ENCODE measurements at regions not wholly inside any gene's neighbourhood (a gene's known extent, or its start where the extent isn't known, plus 50 kb on each side); places are given as distances from the start of the nearest gene placed in this dataset.

GRCh38 chr1:232271991-232272589 is 357.8 kb downstream of the SIPA1L2 start:
- DNase-seq: no peak

GRCh38 chr1:232271299-232271698 is 358.6 kb downstream of the SIPA1L2 start:
- no peak for DNase-seq

- DNase-seq: no peak
Measured at GRCh38 chr1:232269988-232270387, 359.9 kb downstream of the SIPA1L2 start.

- DNase-seq: no peak
Measured at GRCh38 chr1:232267837-232268598, 361.9 kb downstream of the SIPA1L2 start.

GRCh38 chr1:232267092-232267836 is 362.7 kb downstream of the SIPA1L2 start:
- no peak for DNase-seq

GRCh38 chr1:232263452-232263851 is 366.5 kb downstream of the SIPA1L2 start:
- no peak for DNase-seq

- no peak for DNase-seq
Measured at GRCh38 chr1:232262991-232263390, 366.9 kb downstream of the SIPA1L2 start.

- DNase-seq: no peak
Measured at GRCh38 chr1:232260861-232261260, 369.1 kb downstream of the SIPA1L2 start.

- DNase-seq: no peak
Measured at GRCh38 chr1:232260045-232260444, 369.9 kb downstream of the SIPA1L2 start.

- DNase-seq: no peak
Measured at GRCh38 chr1:232259333-232259732, 370.6 kb downstream of the SIPA1L2 start.

GRCh38 chr1:232252546-232253118 is 377.3 kb downstream of the SIPA1L2 start:
- DNase-seq: no peak

- DNase-seq: no peak
Measured at GRCh38 chr1:232250838-232251237, 379.1 kb downstream of the SIPA1L2 start.

GRCh38 chr1:232249861-232250777 is 379.8 kb downstream of the SIPA1L2 start:
- DNase-seq: no peak

- no peak for DNase-seq
Measured at GRCh38 chr1:232249339-232249738, 380.6 kb downstream of the SIPA1L2 start.

GRCh38 chr1:232248276-232248820 is 381.6 kb downstream of the SIPA1L2 start:
- no peak for DNase-seq

GRCh38 chr1:232247669-232248068 is 382.3 kb downstream of the SIPA1L2 start:
- no peak for DNase-seq

GRCh38 chr1:232244426-232244825 is 385.5 kb downstream of the SIPA1L2 start:
- DNase-seq: no peak

- peak; percentile 26 for DNase-seq
Measured at GRCh38 chr1:232239998-232240397, 389.9 kb downstream of the SIPA1L2 start.

GRCh38 chr1:232239522-232239921 is 390.4 kb downstream of the SIPA1L2 start:
- DNase-seq: no peak

GRCh38 chr1:232238009-232238408 is 391.9 kb downstream of the SIPA1L2 start:
- no peak for DNase-seq

GRCh38 chr1:232227306-232227705 is 402.6 kb downstream of the SIPA1L2 start:
- no peak for DNase-seq

- DNase-seq: no peak
Measured at GRCh38 chr1:232226197-232226712, 403.7 kb downstream of the SIPA1L2 start.
